ENCODE measurements at regions not wholly inside any gene's neighbourhood (a gene's known extent, or its start where the extent isn't known, plus 50 kb on each side); places are given as distances from the start of the nearest gene placed in this dataset.

- H3K4me1 ChIP-seq = no peaks in the 10 kb centered on the region
- H3K4me3 ChIP-seq = no peak overlapping the region
- no peaks in the 10 kb centered on the region for H3K27me3 ChIP-seq
- H3K36me3 ChIP-seq = no peaks in the 10 kb centered on the region
- ATAC-seq = no peak
- H3K27ac ChIP-seq = no peak overlapping the region
- no peaks in the 10 kb centered on the region for H3K9me3 ChIP-seq
- TF ChIP-seq CTCF (IDR thresholded peaks at IDR 0.05) = no peak
- intact Hi-C loops (cut with DNase I) = no loop called here
- DNase-seq = no peak
Observed at GRCh38 chr12:87238466-87238865, 790.7 kb downstream of the C12orf50 start.

- ATAC-seq = no peak
- H3K36me3 ChIP-seq = no peaks in the 10 kb centered on the region
- TF ChIP-seq CTCF (IDR thresholded peaks at IDR 0.05) = no peak
- no peak for DNase-seq
- no peaks in the 10 kb centered on the region for H3K4me1 ChIP-seq
- H3K27ac ChIP-seq = no peak overlapping the region
- no peaks in the 10 kb centered on the region for H3K27me3 ChIP-seq
- no peaks in the 10 kb centered on the region for H3K9me3 ChIP-seq
- intact Hi-C loops (cut with DNase I) = no loop called here
- H3K4me3 ChIP-seq = no peak overlapping the region
Observed at GRCh38 chr12:87234898-87235297, 794.3 kb downstream of the C12orf50 start.

GRCh38 chr12:87233671-87234070 lies 795.5 kb downstream of the C12orf50 start:
- H3K27ac ChIP-seq = no peak overlapping the region
- H3K27me3 ChIP-seq = no peaks in the 10 kb centered on the region
- H3K36me3 ChIP-seq = no peaks in the 10 kb centered on the region
- intact Hi-C loops (cut with DNase I) = no loop called here
- DNase-seq = no peak
- no peaks in the 10 kb centered on the region for H3K9me3 ChIP-seq
- H3K4me3 ChIP-seq = no peak overlapping the region
- no peaks in the 10 kb centered on the region for H3K4me1 ChIP-seq
- no peak for TF ChIP-seq CTCF (IDR thresholded peaks at IDR 0.05)
- no peak for ATAC-seq

GRCh38 chr12:87231818-87232217 lies 797.4 kb downstream of the C12orf50 start:
- intact Hi-C loops (cut with DNase I) = no loop called here
- no peak for ATAC-seq

GRCh38 chr12:87230441-87230840 lies 798.8 kb downstream of the C12orf50 start:
- Histone ChIP-seq H3K36me3 (no peaks in the 10 kb centered on the region), H3K27me3 (no peaks in the 10 kb centered on the region), H3K27ac (no peak overlapping the region), H3K4me3 (no peak overlapping the region), H3K9me3 (no peaks in the 10 kb centered on the region), H3K4me1 (no peaks in the 10 kb centered on the region)
- DNase-seq (no peak), ATAC-seq (no peak)
- intact Hi-C loops (cut with DNase I) = no loop called here
- TF ChIP-seq CTCF (IDR thresholded peaks at IDR 0.05) = no peak

More at GRCh38 chr12:87231818-87232217, 797.4 kb downstream of the C12orf50 start:
- no peaks in the 10 kb centered on the region for H3K4me1 ChIP-seq
- no peak for TF ChIP-seq CTCF (IDR thresholded peaks at IDR 0.05)
- no peak overlapping the region for H3K4me3 ChIP-seq
- H3K27ac ChIP-seq = no peak overlapping the region
- H3K36me3 ChIP-seq = no peaks in the 10 kb centered on the region
- H3K9me3 ChIP-seq = no peaks in the 10 kb centered on the region
- H3K27me3 ChIP-seq = no peaks in the 10 kb centered on the region
- DNase-seq = no peak

GRCh38 chr12:87227162-87227561 lies 802.0 kb downstream of the C12orf50 start:
- no peaks in the 10 kb centered on the region for H3K36me3 ChIP-seq
- H3K4me1 ChIP-seq = no peaks in the 10 kb centered on the region
- DNase-seq (no peak), ATAC-seq (no peak)
- no peak for TF ChIP-seq CTCF (IDR thresholded peaks at IDR 0.05)
- no peak overlapping the region for H3K27ac ChIP-seq
- no peaks in the 10 kb centered on the region for H3K27me3 ChIP-seq
- H3K9me3 ChIP-seq = no peaks in the 10 kb centered on the region
- no peak overlapping the region for H3K4me3 ChIP-seq
- intact Hi-C loops (cut with DNase I) = no loop called here

All from upper lobe of right lung (tissue), 1 donor.